Right atrium auricular region (tissue), 2 donors: ENCODE measurements at regions not wholly inside any gene's neighbourhood (a gene's known extent, or its start where the extent isn't known, plus 50 kb on each side); places are given as distances from the start of the nearest gene placed in this dataset.

ENCODE experiments used
- DNase-seq: peaks from one replicate; pipeline ENCODE4 v3.0.0-alpha.2; 2019; ENCODE audit warnings: low spot score
- H3K27ac ChIP-seq, 2 donors: fragments of 200-600 bp; sonication (generic); 1 replicate in 1 of 2; 2 replicates in 1 of 2; pipeline ENCODE4 v1.5.1; 2016 to 2019
- H3K27me3 ChIP-seq, 2 donors: fragments of 200-600 bp; sonication (generic); one replicate each; pipeline versions ENCODE4 v1.5.1 to v1.6.0; 2017 to 2019
- H3K36me3 ChIP-seq: fragments of 200-600 bp; sonication (generic); one replicate; pipeline ENCODE4 v1.5.1; 2016
- H3K4me1 ChIP-seq, 2 donors: fragments of 200-600 bp; sonication (generic); one replicate each; pipeline versions ENCODE4 v1.5.1 to v1.6.0; 2017 to 2019
- H3K4me3 ChIP-seq, 2 donors: fragments of 200-600 bp; sonication (generic); 1 replicate in 1 of 2; 2 replicates in 1 of 2; pipeline ENCODE4 v1.5.1; 2017 to 2019; ENCODE audit warnings: mild to moderate bottlenecking in 1 of 2, moderate library complexity in 1 of 2
- H3K9me3 ChIP-seq, 2 donors: fragments of 200-600 bp; sonication (generic); one replicate each; pipeline ENCODE4 v1.5.1; 2019
- CTCF ChIP-seq, 2 donors: fragments of 200-600 bp; sonication (generic); IDR thresholded peaks; one replicate each; pipeline ENCODE4 v1.5.1; 2019; ENCODE audit warnings: antibody characterized with exemption in 2 of 2

- Histone ChIP-seq H3K4me3 (no peak overlapping the region), H3K27ac (no peak overlapping the region), H3K4me1 (peaks cover 0 to 17% of the 10 kb centered on the region in 2 donors), H3K27me3 (no peaks in the 10 kb centered on the region), H3K36me3 (no peaks in the 10 kb centered on the region), H3K9me3 (no peaks in the 10 kb centered on the region)
- no peak for DNase-seq
- no peak for TF ChIP-seq CTCF (IDR thresholded peaks at IDR 0.05)
Measured at GRCh38 chr2:129302561-129303183, 676.8 kb upstream of the RAB6C start.

GRCh38 chr2:129314120-129314519 is 665.3 kb upstream of the RAB6C start:
- Histone ChIP-seq H3K27me3 (no peaks in the 10 kb centered on the region), H3K36me3 (no peaks in the 10 kb centered on the region), H3K4me1 (no peaks in the 10 kb centered on the region), H3K9me3 (no peaks in the 10 kb centered on the region), H3K4me3 (no peak overlapping the region), H3K27ac (no peak overlapping the region)
- no peak for TF ChIP-seq CTCF (IDR thresholded peaks at IDR 0.05)
- no peak for DNase-seq

- Histone ChIP-seq H3K36me3 (no peaks in the 10 kb centered on the region), H3K9me3 (no peaks in the 10 kb centered on the region), H3K27ac (no peak overlapping the region), H3K4me3 (no peak overlapping the region), H3K27me3 (no peaks in the 10 kb centered on the region), H3K4me1 (no peaks in the 10 kb centered on the region)
- no peak for TF ChIP-seq CTCF (IDR thresholded peaks at IDR 0.05)
- no peak for DNase-seq
Measured at GRCh38 chr2:129318581-129319421, 660.7 kb upstream of the RAB6C start.

- no peak for DNase-seq
- H3K4me1 ChIP-seq: no peaks in the 10 kb centered on the region
- no peaks in the 10 kb centered on the region for H3K9me3 ChIP-seq
- H3K4me3 ChIP-seq: no peak overlapping the region
- H3K27me3 ChIP-seq: no peaks in the 10 kb centered on the region
- no peak for TF ChIP-seq CTCF (IDR thresholded peaks at IDR 0.05)
- H3K27ac ChIP-seq: no peak overlapping the region
- H3K36me3 ChIP-seq: no peaks in the 10 kb centered on the region
Measured at GRCh38 chr2:129319422-129319717, 660.1 kb upstream of the RAB6C start.

GRCh38 chr2:129320288-129320687 is 659.2 kb upstream of the RAB6C start:
- H3K4me1 ChIP-seq: no peaks in the 10 kb centered on the region

More at GRCh38 chr2:129320288-129320687, 659.2 kb upstream of the RAB6C start:
- Histone ChIP-seq H3K9me3 (no peaks in the 10 kb centered on the region), H3K27me3 (no peaks in the 10 kb centered on the region), H3K36me3 (no peaks in the 10 kb centered on the region), H3K27ac (no peak overlapping the region), H3K4me3 (no peak overlapping the region)
- TF ChIP-seq CTCF (IDR thresholded peaks at IDR 0.05): no peak
- no peak for DNase-seq
